ENCODE measurements at regions not wholly inside any gene's neighbourhood (a gene's known extent, or its start where the extent isn't known, plus 50 kb on each side); places are given as distances from the start of the nearest gene placed in this dataset.
"Not testable (repeated sequence)": the region's sequence is repeated elsewhere in the genome, so short reads cannot be mapped to it uniquely, and the experiment has no call there.

DNA sequence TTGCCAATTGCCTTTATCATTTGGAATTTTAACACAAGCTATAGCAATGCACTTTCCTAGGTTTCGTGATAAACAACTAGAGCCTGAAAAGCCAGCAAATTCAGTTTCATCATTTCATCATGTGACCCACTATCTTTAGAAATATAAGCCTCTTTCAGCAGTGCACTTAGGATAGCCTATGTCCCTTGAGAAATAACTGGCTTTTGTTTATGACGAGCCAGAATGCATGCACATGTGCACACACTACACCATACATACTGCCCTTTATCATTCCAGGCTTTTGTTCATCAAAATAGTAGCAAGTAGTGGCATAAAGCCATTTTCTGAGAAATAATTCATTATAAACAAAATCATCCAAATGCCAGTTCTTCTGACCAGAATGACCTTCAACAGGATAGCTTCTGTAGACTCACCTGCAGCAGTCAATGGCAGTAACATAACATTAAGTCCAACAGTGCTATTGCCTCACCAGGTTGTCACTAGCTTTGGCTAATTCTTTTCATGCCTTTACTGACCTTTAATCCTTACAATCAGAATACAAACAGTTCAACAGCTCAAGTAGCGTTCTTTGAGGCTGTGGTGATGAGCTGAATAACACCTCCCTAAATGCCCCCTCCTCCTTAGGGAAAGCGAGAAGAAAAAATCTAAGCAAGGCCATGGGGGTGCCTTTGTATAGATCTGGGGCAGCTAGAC, 132.3 kb upstream of the SMARCA2 start:
- no peak for DNase-seq

DNA sequence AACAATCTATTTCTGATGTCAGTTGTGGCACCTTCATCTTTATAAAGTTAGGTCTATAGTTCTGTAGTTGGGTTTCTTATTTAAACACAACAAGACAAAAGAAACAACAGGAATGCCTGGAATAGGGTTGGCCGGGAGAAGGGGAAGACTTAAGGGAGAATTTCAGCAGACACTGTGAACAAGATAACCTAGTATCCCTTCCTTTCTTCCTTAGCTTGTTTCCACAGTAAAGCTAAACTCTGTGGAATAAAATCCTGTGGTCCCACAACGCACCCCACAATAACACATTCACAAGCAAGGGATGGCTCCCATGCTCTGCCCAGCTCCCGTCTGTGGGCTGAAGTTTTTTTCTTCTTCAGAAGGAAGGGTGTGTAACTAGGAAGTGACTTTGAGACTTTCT, 124.9 kb upstream of the SMARCA2 start:
- no peak for DNase-seq

- DNase-seq, result no peak
Measured at GRCh38 chr9:1890816-1891215, 124.3 kb upstream of the SMARCA2 start.

- DNase-seq, result not testable (repeated sequence)
Measured at GRCh38 chr9:1903080-1903704, 112.0 kb upstream of the SMARCA2 start.

GRCh38 chr9:1907465-1907864, 107.7 kb upstream of the SMARCA2 start:
- no peak for DNase-seq

GRCh38 chr9:1909322-1909721, 105.8 kb upstream of the SMARCA2 start:
- no peak for DNase-seq

- DNase-seq, result no peak
Measured at GRCh38 chr9:1910269-1910811, 104.8 kb upstream of the SMARCA2 start.

- DNase-seq, result no peak
Measured at GRCh38 chr9:1913631-1914330, 101.4 kb upstream of the SMARCA2 start.

DNA sequence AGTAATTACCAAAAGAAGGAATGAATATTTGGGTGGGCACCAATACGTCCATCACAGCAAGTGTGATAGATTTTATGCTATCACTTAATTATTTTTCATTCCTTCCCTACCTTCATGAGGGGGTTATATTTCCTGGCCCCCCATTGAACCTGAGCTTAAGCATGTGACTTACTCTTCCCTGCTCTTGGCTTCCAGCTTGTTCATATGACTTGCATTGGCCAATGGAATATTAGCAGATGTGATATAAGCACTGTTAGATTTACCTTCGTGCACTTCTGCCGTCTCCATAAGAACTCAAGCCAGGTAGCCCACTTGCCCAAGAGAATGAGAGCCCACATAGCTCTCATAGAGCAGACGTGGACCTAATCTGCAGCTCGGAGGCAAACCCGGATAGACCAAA, 99.1 kb upstream of the SMARCA2 start:
- DNase-seq, result no peak

DNA sequence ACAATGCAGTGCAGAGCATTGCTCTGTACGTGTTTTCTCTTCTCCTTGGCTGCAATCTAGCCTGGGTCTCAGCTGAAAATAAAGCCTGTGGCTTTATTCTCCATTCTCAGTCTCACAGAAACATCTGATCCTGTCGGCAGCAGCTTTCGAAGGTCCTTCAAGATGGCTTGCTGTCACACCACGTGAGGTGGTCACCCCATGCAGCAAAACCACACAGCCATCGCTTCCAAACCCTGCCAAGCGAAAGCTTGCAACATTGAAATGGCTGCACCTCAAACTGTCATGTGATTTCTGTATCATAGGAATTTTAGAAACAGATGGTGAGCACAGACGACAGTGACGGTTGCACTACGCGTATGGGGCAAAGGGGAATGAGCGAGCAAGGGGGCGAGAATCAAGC, 98.5 kb upstream of the SMARCA2 start:
- DNase-seq, result no peak

GRCh38 chr9:1917396-1917935, 97.7 kb upstream of the SMARCA2 start:
- DNase-seq, result no peak

GRCh38 chr9:1918108-1918507, 97.0 kb upstream of the SMARCA2 start:
- DNase-seq, result no peak

GRCh38 chr9:1918622-1919021, 96.5 kb upstream of the SMARCA2 start:
- no peak for DNase-seq

GRCh38 chr9:1919229-1919628, 95.9 kb upstream of the SMARCA2 start:
- DNase-seq, result no peak

DNA sequence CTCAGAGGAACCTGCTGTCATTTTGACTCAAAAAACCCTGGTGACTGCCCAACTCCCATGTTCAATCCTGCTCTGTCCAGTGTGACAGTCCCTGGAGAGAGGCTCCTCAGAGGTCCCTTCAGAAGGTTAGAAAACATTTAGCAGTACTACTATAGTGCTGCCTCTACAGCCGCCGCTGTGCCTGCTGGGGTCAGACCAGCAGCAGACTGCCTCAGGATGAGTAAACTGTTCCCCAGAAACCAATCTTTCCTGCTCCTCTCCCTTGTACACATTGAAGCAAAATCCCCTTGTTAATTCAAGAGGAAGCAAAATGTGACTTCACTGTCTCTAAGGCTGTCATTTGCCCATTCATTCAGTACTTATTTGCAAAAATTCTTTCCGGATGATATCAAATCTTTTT, 94.8 kb upstream of the SMARCA2 start:
- DNase-seq, result no peak

DNA sequence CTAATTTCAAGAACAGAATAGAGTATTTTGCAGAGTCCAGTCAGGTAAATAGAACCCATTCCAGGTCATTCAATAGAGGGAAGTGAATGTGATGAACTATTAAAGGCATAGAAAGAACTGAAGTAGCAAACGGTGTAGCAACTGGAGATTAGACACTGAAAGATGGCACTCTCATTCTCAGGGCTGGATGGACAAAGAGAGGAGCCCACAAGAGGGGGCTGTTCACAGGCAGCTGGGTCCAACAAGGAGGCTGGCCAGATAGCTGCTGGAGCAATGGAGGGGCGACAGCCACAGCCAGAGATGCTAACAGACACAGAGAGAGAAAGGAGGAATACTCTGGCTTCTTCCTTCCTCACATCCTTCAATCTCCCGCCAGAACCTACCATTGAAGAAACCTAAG, 93.1 kb upstream of the SMARCA2 start:
- DNase-seq, result no peak

DNA sequence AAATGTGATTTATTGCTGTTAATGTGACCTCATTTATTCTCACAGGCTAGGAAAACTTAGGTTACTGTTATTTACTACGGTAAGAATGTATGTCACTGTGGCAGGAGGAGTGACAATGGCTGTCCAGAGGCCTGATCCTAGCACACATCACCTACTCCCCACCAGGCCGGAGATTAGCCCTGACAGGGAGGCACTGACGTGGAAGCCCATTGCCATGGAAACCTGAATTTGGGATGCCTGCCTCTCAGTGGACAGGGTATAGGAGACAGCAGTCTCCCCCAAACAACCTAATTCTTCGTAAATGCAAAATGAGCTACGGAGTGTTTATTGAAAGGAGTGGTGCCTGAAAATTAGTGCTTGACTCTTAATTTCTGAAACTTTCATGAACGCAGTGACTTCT, 87.6 kb upstream of the SMARCA2 start:
- no peak for DNase-seq

- no peak for DNase-seq
Measured at GRCh38 chr9:1929134-1929533, 86.0 kb upstream of the SMARCA2 start.

GRCh38 chr9:1929722-1930244, 85.4 kb upstream of the SMARCA2 start:
- no peak for DNase-seq

DNA sequence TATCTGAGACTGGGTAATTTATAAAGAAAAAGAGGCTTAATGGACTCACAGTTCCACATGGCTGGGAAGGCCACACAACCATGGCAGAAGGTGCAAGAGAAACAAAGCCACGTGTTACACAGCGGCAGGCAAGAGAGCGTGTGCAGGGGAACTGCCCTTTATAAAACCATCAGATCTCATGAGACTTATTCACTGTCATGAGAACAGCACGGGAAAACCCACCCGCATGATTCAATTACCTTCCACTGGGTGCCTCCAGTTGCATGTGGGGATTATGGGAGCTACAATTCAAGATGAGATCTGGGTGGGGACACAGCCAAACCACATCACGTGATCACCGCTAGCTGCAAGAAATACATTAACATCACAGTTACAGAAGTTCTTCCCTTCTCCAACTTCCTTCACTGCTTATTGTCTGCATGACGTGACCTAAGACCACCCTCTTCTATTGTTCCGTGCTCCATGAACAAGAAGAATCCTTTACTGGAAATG, 84.9 kb upstream of the SMARCA2 start:
- not testable (repeated sequence) for DNase-seq

DNA sequence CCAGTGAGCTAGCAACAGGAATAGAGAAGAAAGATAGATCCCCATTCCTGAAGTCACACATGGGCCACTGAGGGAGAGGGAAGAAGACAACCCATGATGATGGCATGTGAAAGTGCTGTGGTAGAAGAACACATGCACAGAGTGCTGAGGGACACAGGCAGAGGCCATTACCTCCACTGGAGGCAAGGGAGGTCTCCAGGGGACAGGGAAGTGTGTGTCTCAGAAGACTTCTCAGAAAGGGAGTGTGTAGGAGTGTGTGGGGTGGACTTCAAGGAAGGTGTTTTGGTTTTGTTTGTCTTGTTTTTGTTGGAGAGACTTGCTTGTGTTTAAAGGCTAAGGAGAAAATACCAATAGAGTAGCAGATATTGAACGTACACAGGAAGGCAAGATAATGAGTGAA, 77.0 kb upstream of the SMARCA2 start:
- no peak for DNase-seq

GRCh38 chr9:1938675-1939170, 76.4 kb upstream of the SMARCA2 start:
- no peak for DNase-seq

GRCh38 chr9:1939466-1939865, 75.7 kb upstream of the SMARCA2 start:
- DNase-seq, result no peak
